ENCODE measurements at regions not wholly inside any gene's neighbourhood (a gene's known extent, or its start where the extent isn't known, plus 50 kb on each side); places are given as distances from the start of the nearest gene placed in this dataset.

DNA sequence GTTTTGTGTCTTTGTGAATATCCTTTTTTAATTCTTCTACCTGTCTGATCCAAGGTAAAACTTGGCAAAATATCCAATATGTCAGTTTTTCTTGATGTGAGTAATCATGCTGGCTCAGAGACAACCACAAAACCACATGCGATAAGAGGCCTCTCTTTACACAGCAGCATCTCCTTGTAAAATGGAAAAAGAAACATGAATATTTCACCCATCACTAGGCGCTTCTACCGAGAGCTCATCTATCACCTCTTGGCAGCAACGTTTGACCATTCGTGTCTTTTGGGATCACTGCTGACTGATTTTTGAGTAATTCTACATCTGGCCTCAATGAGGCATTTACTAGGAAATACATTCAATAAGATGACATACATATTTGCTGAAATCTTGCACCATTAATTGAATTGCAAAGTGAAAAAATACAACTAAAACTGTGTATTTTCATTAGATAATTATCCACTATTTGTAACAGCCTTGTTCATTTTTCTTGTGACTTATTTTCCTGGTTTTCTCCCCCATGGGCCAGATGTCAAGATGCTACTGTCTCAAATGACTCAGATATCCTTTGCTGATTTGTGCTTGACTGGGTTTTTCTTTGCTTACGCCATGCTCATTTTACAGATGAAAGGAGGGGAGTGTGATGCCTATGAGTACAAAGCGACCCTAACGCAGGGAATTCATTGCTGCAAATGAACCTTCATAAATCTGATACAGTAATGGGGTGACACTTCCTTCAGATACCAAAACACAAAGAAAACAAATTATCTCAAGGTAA is 467.5 kb downstream of the FBXO15 start:
- no peaks in the 10 kb centered on the region for H3K27me3 ChIP-seq (ENCODE audit: insufficient read depth, low read length)
- H3K9me3 ChIP-seq (ENCODE audit: control insufficient read depth in 1 of 2, insufficient read depth in 1 of 2, low read depth in 1 of 2, low read length in 2 of 2) = peaks cover 11 to 27% of the 10 kb centered on the region in 2 experiments; a peak in 2 of 4 replicates
- H2AFZ ChIP-seq (ENCODE audit: low read depth, low read length, poor library complexity, severe bottlenecking) = no peak overlapping the region
- RAD21 ChIA-PET (ENCODE audit: low non-redundant PET in 1 of 2, low total read pairs in 2 of 2, uncharacterized antibody in 2 of 2, unreplicated experiment in 2 of 2) = no interaction called here
- POLR2A ChIA-PET = no interaction called here
- no peak for TF ChIP-seq ELF1 (IDR thresholded peaks at IDR 0.05; ENCODE audit: borderline replicate concordance, low read depth)
- TF ChIP-seq, protein P1, sequence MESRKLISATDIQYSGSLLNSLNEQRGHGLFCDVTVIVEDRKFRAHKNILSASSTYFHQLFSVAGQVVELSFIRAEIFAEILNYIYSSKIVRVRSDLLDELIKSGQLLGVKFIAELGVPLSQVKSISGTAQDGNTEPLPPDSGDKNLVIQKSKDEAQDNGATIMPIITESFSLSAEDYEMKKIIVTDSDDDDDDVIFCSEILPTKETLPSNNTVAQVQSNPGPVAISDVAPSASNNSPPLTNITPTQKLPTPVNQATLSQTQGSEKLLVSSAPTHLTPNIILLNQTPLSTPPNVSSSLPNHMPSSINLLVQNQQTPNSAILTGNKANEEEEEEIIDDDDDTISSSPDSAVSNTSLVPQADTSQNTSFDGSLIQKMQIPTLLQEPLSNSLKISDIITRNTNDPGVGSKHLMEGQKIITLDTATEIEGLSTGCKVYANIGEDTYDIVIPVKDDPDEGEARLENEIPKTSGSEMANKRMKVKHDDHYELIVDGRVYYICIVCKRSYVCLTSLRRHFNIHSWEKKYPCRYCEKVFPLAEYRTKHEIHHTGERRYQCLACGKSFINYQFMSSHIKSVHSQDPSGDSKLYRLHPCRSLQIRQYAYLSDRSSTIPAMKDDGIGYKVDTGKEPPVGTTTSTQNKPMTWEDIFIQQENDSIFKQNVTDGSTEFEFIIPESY (IDR thresholded peaks at IDR 0.05; ENCODE audit: extremely low read depth, insufficient replicate concordance, low read length) = no peak
- TF ChIP-seq CBX3 (IDR thresholded peaks at IDR 0.05; ENCODE audit: low read depth) = no peak
- TF ChIP-seq SIN3A (IDR thresholded peaks at IDR 0.05; ENCODE audit: low read depth) = no peak
- TF ChIP-seq YY1 (IDR thresholded peaks at IDR 0.05; ENCODE audit: extremely low read depth, insufficient replicate concordance, low read depth, low read length) = no peak
- TF ChIP-seq, protein P2, sequence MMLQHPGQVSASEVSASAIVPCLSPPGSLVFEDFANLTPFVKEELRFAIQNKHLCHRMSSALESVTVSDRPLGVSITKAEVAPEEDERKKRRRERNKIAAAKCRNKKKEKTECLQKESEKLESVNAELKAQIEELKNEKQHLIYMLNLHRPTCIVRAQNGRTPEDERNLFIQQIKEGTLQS (IDR thresholded peaks at IDR 0.05) = no peak
- TF ChIP-seq EZH2 (IDR thresholded peaks at IDR 0.05) = no peak
- TF ChIP-seq ZNF274 (IDR thresholded peaks at IDR 0.05; ENCODE audit: low read depth, low read length) = no peak
- no peak for TF ChIP-seq JUND (IDR thresholded peaks at IDR 0.05)
- TF ChIP-seq RAD21 (IDR thresholded peaks at IDR 0.05; ENCODE audit: low read depth) = no peak
- no peak for DNase-seq (ENCODE audit: low read depth, low spot score)
- no peak overlapping the region for H3K4me3 ChIP-seq (replicated peaks in 1 of 2; ENCODE audit: low read depth in 1 of 2, low read length in 2 of 2)
- CTCF ChIA-PET = no interaction called here
- no peaks in the 10 kb centered on the region for H3K36me3 ChIP-seq (ENCODE audit: control insufficient read depth in 1 of 2, insufficient read depth in 2 of 2, low read length in 2 of 2)
- no peak overlapping the region for H3K27ac ChIP-seq (ENCODE audit: low read depth, low read length)
- no peaks in the 10 kb centered on the region for H3K4me1 ChIP-seq (ENCODE audit: control insufficient read depth in 1 of 2, insufficient read depth in 2 of 2, low read length in 2 of 2)
- BruUV-seq (replicated peaks) = no TSS peak
- no peak overlapping the region for H3K9ac ChIP-seq (ENCODE audit: low read length)
- H3K79me2 ChIP-seq (ENCODE audit: insufficient read depth, low read length) = no peaks in the 10 kb centered on the region
- no peaks in the 10 kb centered on the region for H3K9me2 ChIP-seq (ENCODE audit: insufficient read depth)
- no peak overlapping the region for H3K4me2 ChIP-seq (ENCODE audit: low read length)
- ATAC-seq = no peak
- H4K20me1 ChIP-seq (ENCODE audit: insufficient read depth) = no peaks in the 10 kb centered on the region
- intact Hi-C loops (cut with micrococcal nuclease) = no loop called here
